CD4-positive, alpha-beta T cell treated with Interleukin-17A for 1 hour (primary cell): ENCODE measurements at regions not wholly inside any gene's neighbourhood (a gene's known extent, or its start where the extent isn't known, plus 50 kb on each side); places are given as distances from the start of the nearest gene placed in this dataset.
"Not testable (repeated sequence)": the region's sequence is repeated elsewhere in the genome, so short reads cannot be mapped to it uniquely, and the experiment has no call there.

Experiments
- DNase-seq: peaks from one replicate; pipeline ENCODE4 v3.0.0-alpha.2; 2020

- no peak for DNase-seq
Observed at GRCh38 chr15:47035475-47036406, 681.6 kb upstream of the SEMA6D start.

DNA sequence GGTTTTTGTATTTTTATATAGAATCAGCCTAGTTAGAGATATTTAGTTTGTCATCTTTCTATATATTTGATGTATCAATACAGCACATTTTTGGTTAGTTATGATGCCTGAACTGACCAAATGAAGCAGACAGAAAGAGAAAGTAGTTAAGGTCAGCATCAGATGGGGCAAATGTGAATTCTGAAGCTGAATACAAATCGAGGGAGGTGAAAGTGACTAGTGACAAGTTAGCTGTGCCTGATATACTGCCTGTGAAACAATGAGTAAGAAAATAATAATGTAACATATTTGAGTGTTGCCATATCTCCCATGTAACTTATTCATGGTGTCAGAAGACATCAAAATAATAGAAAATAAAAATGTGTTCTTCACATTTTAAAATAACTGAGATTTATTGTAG is 680.3 kb upstream of the SEMA6D start:
- DNase-seq, result no peak

- DNase-seq, result no peak
Observed at GRCh38 chr15:47039225-47039624, 678.1 kb upstream of the SEMA6D start.

DNA sequence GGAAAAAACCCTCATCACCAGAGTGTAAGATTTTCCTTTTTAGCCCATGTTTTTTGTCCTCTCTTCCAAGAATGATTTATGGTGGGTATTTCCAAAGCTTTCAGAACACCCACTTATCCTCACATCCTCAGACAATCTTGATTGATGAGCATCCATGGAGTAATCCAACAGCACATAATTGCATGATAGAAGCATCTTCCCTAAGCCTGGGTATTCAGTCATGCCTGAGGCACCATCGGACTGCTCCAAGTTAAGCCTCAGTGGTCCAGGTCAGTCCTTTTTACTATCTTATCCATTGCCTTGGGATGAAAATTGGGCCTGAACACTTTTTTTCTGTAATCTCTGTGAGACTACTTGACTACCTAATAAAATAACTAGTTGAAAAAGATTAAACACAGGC is 676.0 kb upstream of the SEMA6D start:
- DNase-seq, result no peak

- not testable (repeated sequence) for DNase-seq
Observed at GRCh38 chr15:47047981-47048380, 669.3 kb upstream of the SEMA6D start.

GRCh38 chr15:47066392-47066791 is 650.9 kb upstream of the SEMA6D start:
- DNase-seq, result no peak

DNA sequence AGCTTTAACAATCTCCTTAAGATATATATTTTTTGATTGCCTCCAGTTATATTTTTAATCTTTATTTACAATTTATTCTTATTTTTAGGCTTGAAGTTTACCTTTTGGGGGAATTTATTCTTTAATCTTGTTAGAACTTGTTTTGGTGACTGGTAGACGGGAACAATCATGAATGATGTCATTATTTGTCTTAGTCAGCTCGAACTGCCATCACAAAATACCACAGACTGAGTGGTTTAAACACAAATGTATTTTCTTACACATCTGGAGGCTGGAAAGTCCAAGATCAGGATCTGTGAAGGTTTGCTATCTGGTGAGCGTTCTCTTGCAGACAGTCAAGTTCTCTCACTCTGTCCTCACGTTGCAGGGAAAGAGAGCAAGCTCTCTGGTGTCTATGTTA is 639.5 kb upstream of the SEMA6D start:
- DNase-seq, result not testable (repeated sequence)

- DNase-seq, result no peak
Observed at GRCh38 chr15:47095833-47096232, 621.5 kb upstream of the SEMA6D start.

GRCh38 chr15:47098526-47098925 is 618.8 kb upstream of the SEMA6D start:
- not testable (repeated sequence) for DNase-seq

DNA sequence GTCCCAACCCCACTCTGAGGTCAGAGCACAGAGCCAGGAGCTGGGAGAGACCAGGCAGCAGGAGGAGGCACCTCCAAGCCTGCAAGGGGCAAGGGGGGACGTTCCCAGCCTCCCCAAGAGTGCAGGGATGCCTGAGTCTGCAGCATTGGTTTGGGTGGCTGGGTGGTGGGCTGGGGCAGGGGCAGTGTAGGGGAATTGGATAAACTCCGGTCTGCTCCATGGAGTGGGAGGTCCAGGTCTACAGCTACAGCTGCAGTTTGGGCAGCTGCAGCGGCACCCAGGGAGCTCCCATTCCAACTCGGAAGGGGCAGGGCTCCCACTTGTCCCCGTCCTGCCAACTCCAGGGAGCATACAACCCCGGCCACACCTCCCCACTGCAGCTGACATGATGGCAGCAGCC is 617.5 kb upstream of the SEMA6D start:
- DNase-seq, result not testable (repeated sequence)

GRCh38 chr15:47108800-47109199 is 608.5 kb upstream of the SEMA6D start:
- DNase-seq, result not testable (repeated sequence)

DNA sequence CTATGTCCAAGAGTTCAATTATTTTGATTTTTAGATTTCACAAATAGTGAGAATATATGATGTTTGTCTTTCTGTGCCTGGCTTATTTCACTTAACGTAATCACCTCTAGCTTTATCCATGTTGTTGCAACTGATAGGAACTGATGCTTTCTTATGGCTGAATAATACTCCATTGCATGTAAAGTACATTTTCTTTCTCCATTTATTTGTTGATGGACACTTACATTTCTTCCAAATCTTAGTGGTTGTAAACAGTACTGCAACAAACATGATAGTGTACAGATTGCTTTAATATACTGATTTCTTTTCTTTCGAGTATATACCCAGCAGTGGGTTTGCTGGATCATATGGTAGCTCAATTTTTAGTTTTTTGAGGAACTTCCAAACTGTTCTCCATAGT is 600.6 kb upstream of the SEMA6D start:
- no peak for DNase-seq

DNA sequence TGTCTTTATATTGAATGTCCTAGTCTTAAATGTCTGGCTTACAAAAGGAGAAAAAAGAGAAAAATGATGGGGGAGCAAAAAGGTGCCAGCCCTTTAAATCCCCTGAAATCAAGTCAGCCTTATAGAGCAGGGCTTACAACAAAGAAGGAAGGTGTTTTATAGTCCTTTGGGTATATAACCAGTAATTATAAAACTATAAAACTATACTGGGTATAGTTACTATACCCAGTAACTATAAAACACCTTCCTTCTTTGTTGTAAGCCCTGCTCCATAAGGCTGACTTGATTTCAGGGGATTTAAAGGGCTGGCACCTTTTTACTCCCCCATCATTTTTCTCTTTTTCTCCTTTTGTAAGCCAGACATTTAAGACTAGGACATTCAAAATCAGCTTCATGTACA is 598.0 kb upstream of the SEMA6D start:
- no peak for DNase-seq

DNA sequence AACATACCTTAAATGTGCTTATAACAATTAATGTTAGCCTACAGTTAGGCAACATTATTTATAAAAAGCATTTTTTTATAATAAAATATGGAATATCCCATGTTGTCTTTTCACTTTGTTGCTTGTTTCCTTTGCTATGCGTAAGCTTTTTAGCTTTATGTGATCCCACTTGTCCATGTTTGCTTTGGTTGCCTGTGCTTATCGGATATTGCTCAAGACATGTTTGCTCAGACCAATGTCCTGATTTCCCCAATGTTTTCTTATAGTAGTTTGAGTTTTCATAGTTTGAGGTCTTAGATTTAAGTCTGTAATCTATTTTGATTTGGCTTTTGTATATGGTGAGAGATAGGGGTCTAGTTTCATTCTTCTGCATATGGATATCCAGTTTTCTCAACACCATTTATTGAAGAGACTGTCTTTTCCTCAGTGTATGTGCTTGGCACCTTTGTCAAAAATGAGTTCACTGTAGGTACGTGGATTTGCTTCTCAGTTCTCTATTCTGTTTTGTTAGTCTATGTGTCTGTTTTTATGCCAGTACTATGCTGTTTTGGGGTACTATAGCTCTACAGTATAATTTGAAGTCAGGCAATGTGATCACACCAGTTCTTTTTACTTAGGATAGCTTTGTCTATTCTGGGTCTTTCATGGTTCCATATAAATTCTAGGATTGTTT is 592.7 kb upstream of the SEMA6D start:
- DNase-seq, result no peak

- DNase-seq, result no peak
Observed at GRCh38 chr15:47129033-47129432, 588.3 kb upstream of the SEMA6D start.

- DNase-seq, result not testable (repeated sequence)
Observed at GRCh38 chr15:47131450-47131849, 585.9 kb upstream of the SEMA6D start.

- no peak for DNase-seq
Observed at GRCh38 chr15:47135267-47135666, 582.0 kb upstream of the SEMA6D start.

DNA sequence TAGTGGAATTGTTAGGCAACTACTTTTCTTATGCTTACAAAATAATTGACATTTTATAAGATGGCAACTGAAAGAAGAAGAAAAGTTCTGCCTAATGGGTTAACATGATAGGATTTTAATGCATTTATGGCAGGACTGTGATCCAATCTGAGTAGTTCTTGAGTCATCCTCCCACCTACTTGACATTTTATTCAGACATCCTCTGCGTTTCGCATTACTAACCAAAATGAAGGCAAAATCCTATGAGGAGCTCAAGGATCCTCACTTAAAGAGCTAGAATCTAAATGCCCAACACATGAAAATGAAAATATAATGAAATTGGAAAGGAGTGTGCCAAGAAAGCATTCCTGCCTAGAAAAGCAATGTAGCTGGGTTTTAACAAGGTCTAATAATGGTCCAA is 581.1 kb upstream of the SEMA6D start:
- DNase-seq, result no peak

DNA sequence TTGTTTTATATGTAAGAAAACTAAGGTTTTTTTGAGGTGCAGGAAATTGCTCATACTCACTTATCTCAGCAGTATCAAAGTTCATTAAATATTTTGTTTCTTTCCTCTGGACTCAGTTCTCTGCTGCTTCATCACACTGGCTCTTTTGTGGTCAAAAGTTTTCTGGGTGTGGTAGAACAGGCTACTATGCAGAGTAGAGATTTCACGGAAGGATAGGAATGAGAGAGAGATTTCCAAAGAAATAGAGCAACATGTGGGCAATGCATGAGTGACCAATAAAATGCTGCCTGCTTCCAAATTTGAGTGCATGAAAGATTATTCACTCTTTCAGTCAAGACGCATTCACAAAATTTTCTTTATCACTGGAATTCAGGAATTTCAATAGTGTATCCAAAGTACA is 577.3 kb upstream of the SEMA6D start:
- DNase-seq, result no peak

DNA sequence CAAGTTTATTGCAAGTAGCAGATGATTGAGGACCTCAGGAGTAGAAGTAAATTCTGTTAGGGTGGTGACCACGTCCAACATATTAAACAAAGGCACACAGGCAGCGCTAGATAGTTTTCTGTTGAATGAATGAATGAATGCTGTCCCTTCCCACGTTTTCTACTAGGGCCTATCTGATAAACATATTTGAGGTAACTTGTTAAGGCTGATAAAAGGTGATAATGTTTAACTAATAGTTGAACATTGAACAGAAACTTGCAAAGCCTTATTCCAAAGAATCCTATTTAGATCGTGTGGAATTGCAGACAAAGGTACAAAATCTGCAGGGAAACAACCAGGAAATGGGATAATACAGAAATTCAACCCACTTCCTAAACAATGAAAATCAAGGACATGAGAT is 559.5 kb upstream of the SEMA6D start:
- DNase-seq, result no peak

GRCh38 chr15:47158573-47158972 is 558.7 kb upstream of the SEMA6D start:
- DNase-seq, result no peak

GRCh38 chr15:47177177-47177576 is 540.1 kb upstream of the SEMA6D start:
- no peak for DNase-seq

- DNase-seq, result no peak
Observed at GRCh38 chr15:47179988-47180387, 537.3 kb upstream of the SEMA6D start.

DNA sequence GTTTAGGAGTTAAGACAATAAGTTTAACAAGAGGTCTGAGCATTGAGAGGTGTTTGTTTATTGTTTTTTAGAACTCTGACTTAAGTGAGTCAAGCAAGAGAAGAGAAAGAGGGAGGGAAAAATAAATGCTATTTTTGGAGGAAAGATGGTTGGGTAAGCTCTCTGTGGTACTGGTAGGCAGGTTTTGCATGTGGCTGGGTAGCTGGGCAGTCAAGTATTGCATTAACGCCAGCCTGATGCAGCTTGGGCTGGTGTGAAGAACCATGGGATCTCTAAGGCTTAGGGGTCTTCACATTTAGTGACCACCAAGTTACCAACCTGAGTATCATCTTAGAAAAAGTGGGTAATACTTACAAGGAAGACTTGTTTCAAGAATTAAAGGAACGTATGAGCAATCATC is 534.5 kb upstream of the SEMA6D start:
- DNase-seq, result no peak
